ENCODE measurements at regions not wholly inside any gene's neighbourhood (a gene's known extent, or its start where the extent isn't known, plus 50 kb on each side); places are given as distances from the start of the nearest gene placed in this dataset.
A peak's percentile ranks its signal among the peaks of the same experiment; 100 is the strongest.
"Not testable (repeated sequence)": the region's sequence is repeated elsewhere in the genome, so short reads cannot be mapped to it uniquely, and the experiment has no call there.

DNA sequence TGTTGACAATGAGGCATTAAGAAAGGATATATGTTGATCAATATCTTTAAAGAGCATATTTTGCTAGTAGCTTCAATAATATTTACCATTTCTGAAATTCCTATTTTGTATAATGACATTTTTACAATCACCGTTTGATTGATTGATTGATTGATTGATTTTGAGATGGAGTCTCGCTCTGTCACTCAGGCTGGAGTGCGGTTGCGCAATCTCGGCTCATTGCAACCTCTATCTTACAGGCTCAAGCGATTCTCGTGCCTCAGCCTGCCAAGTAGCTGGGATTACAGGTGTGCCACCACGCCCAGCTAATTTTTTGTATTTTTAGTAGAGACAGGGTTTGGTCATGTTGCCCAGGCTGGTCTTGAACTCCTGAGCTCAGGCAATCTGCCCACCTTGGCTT is 150.9 kb upstream of the TEX13D start:
- not testable (repeated sequence) for DNase-seq (ENCODE audit: low spot score)

DNA sequence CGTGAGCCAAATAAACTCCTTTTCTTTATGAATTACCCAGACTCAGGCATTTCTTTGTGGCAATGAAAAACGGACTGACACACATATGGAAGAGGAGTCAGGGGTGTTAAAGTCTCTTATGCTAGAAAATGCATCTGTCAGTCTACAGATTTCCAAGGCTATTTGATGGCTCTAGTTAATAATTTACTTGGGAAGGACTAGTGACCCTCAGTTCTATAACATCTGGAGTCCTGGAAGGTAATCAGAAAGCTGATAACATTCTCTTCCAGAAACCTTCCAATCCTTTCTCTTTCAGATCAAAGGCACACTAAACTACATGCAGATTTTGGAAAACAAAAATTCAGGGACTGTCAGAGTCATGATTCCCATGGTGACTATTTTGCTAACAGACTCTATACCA is 142.0 kb upstream of the TEX13D start:
- DNase-seq (ENCODE audit: low spot score): no peak

DNA sequence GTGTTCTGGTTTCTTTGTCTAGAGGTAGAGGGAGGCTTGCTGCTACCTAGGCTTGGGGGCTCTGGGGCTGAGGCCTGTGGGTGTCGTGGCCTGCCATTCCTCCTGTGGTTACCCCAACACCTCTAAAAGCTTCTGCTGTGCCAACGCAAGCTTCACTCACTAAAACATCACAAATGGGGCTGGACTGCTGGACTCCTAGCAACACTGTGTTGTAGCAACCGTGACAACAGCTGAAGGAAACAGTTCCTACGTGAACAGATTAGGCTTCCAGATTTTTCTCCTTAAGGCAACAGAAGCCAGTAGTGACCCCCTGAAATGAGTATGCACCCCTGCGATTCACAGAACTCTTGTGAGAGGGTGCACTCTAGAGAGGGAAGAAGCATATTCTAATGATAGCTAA is 138.3 kb upstream of the TEX13D start:
- DNase-seq (ENCODE audit: low spot score): no peak

- DNase-seq (ENCODE audit: low spot score): no peak
These were observed 137.6 kb upstream of the TEX13D start for GRCh38 chrX:124194901-124195300.

- DNase-seq (ENCODE audit: low spot score): no peak
These were observed 129.1 kb upstream of the TEX13D start for GRCh38 chrX:124203311-124203710.

DNA sequence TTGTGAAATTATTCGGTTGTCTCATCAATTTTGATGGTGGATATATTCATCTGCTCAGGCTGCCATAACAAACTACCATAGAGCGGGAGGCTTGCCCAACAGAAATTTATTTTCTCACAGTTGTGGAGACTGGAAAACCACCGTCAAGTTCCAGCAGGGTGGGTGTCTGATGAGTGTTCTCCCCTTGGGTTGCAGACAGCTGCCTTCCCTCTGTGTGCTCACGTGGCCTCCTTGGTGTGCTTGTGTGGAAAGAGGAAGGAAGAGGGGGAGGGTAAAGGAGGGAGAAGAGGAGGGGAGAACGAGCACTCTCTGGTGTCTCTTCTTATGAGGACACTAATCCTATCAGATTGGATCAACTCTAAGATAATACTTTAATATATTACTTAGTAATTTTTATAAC is 123.8 kb upstream of the TEX13D start:
- no peak for DNase-seq (ENCODE audit: low spot score)

- no peak for DNase-seq (ENCODE audit: low spot score)
These were observed 122.5 kb upstream of the TEX13D start for GRCh38 chrX:124209792-124210576.

- peak; percentile 0 for DNase-seq (ENCODE audit: low spot score)
These were observed 121.0 kb upstream of the TEX13D start for GRCh38 chrX:124211312-124211942.

GRCh38 chrX:124212622-124213021 is 119.8 kb upstream of the TEX13D start:
- DNase-seq (ENCODE audit: low spot score): no peak

GRCh38 chrX:124215786-124216185 is 116.7 kb upstream of the TEX13D start:
- no peak for DNase-seq (ENCODE audit: low spot score)

GRCh38 chrX:124216396-124217115 is 115.9 kb upstream of the TEX13D start:
- DNase-seq (ENCODE audit: low spot score): no peak

DNA sequence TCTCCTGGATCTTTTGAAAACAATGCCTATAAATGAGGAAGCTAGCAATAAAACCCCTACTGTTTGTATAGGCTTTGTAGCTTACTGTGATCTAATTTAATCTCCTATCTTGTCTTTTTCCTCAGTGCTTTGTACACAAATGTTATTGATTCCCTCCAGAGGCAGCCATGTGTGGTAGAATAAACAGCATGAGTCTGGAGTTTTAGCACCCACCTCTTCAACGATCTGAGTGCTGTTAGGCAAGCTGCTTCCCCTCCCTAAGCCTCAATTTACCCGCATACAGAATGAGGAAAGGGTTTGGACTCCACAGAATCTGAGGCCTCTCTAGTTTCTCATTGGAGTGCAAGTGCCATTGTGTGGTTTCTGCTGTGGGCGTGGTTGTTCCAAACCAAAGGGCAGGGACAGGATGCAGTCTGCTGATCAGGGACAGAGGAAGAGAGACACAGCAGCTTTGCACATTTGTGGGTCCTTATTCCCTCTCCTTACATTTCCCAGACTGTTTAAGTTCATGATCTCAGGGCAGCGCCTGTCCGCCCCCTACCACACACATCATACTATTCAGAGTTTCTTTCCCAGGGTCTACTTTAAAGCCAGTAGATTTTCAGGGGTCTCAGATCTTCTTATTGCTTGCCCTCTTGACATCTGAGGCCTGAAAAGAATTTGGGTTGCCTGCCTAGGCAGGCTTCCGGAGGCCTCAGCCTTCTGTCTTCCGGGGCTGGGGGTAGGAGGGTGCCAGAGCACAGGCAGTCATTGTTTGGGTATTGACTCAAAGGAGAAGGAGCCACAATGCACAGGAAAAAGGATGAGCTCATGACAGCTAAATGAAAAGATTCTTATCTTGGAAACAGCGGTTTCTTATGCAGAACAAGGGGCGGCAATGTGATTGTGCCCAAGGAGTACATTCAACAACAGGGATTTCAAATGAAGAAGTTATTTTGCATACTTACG is 114.9 kb upstream of the TEX13D start:
- no peak for DNase-seq (ENCODE audit: low spot score)

DNA sequence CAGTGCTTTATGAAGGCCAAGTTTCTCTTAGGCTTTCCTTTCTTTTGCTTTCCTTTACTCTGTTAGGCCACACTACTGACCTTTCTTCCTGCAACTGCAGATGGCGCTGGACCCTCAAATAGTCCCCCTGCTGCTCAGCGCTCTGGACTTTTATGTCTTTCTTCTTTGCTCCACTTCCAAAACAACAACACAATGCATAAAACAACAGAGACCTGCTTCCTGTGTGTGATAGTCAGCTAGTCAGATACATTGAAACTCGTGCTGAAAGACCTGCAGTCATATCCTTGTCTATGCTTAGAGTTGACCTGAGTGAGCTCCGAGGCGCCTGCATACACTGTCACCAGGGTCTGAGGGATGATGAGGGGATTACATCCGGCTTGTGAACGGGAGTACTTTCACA is 108.9 kb upstream of the TEX13D start:
- DNase-seq (ENCODE audit: low spot score): no peak

- DNase-seq (ENCODE audit: low spot score): no peak
These were observed 107.9 kb upstream of the TEX13D start for GRCh38 chrX:124224528-124224927.

DNA sequence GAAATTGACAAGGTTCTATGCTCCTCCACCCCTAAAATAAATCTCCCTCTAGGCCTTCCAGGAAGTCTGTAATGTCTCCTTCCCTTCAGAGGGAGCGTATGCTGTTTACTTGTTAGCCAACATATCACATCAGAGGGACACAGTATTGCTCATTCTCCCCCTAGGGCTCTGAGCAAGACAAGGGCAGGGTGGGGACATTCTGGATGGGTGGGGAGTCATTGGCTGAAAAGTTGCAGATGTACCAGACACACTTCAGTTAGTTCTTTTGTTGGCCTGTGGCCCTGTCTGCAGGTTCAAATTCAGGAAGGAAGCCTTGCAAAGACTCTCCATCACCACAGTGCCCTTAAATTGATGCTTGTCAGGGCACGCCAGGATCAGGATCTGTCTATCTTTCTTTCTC is 106.3 kb upstream of the TEX13D start:
- DNase-seq (ENCODE audit: low spot score): no peak

GRCh38 chrX:124228849-124229248 is 103.6 kb upstream of the TEX13D start:
- no peak for DNase-seq (ENCODE audit: low spot score)

- no peak for DNase-seq (ENCODE audit: low spot score)
These were observed 103.1 kb upstream of the TEX13D start for GRCh38 chrX:124229374-124229773.

DNA sequence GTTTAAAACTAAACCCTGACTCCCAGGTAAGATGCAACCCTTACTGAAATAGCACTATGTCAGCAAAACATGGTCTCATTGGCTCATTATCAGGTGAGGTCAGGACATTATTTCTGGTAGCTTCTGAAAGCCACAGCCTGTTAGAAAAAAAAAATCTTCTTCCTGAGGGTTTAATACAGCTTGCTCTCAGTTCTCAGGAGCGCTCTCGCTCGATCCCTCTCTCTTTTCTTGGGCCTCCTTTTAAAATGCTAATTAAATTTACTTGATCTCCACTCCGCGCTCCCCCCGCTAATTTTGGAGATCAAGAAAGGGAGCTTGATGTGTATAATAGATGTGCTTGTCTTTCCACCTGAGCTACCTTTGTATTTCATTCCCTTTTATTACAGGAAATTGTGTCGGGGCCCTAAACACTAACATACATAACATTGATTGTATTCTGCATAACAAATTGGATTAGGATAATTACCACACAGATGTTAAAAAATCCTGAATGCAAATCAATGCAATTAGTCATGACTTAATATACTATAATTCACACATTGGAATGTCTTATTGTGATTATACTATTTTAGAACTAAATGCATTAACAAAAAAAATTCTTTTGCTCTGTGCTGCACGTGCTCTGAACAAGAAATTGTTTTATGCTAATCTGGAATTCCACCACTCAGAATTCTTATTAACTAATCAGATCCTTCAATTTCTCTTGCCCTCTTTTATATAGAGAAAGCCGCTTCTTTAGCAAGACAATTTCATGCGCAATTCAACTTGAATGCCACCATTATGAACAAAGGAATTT is 101.6 kb upstream of the TEX13D start:
- DNase-seq (ENCODE audit: low spot score): no peak

DNA sequence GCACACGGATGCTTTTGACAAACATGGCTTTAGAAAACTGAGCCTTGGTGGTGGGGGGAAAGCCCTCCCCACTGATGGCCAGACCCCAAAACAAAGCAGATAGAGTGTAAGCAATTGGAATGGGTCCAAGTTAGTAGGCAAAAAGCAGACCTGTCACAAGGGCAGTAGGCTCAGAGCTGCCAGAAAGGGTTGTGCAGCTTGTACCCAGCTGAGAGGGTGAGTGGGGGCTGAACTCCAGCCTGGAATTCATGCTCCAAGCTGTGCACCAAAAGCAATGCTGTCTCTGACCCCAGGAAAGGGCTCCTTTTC is 101.1 kb upstream of the TEX13D start:
- no peak for DNase-seq (ENCODE audit: low spot score)

DNA sequence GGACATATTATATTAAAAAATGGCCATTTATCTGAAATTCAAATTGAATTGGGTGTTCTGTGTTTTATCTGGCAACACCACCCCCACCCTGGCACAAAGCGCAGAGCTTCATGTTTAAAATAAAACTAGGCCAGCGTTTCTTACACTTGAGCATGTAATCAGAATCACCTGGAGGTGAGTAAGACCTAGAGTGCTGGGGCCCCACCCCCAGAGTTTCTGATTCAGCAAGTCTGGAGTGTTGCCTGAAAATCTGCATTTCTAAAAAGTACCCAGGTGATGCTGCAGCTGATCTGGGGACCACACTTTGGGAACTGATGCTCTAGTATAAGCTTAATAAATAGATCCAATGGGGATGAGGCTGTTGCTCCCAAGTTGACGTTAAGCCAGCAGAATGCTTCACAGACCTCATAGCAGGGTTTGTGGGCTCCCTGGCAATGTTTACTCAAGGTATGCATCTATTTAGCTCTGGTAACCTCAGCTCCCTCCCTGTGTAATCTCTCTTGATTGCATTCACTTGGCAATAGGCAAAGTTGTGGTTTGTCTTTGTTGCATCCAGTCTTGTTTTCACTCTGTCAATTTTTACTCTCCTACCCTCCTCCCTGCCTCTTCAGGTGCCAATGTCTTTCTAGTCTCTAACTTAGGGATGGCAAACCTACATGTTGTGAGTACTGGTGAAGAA is 99.8 kb upstream of the TEX13D start:
- DNase-seq (ENCODE audit: low spot score): no peak

- no peak for DNase-seq (ENCODE audit: low spot score)
These were observed 98.1 kb upstream of the TEX13D start for GRCh38 chrX:124234348-124234747.

Measured in LoVo (cell line).